Activated CD8-positive, alpha-beta memory T cell treated with anti-CD3 and anti-CD28 coated beads, Interleukin-2, amount 10 ng/mL, durations not matched to agents 7 days and 5 days (primary cell): ENCODE measurements at regions not wholly inside any gene's neighbourhood (a gene's known extent, or its start where the extent isn't known, plus 50 kb on each side); places are given as distances from the start of the nearest gene placed in this dataset.

Experiments used
- ATAC-seq: fragments of 150-1000 bp; cut with Tn5 transposase; one replicate; pipeline ENCODE4 v1.10.0; 2021; ENCODE audit warnings: moderate library complexity
- CTCF ChIA-PET: fragments of 350-600 bp; sonication (Branson Sonifier 250); formaldehyde crosslinking; loops from one replicate; lab custom pipeline; 2021; ENCODE audit warnings: antibody characterized with exemption; lab: Charles Lee
- DNase-seq: peaks from one replicate; pipeline ENCODE4 v3.0.0-alpha.2; 2020
- H3K27ac Mint-ChIP-seq: one replicate; pipeline ENCODE4 v1.8.0; 2021; ENCODE audit warnings: mild to moderate bottlenecking, mixed read lengths
- H3K27me3 Mint-ChIP-seq: one replicate; pipeline ENCODE4 v1.8.0; 2021; ENCODE audit warnings: mixed read lengths
- H3K36me3 Mint-ChIP-seq: one replicate; pipeline ENCODE4 v1.8.0; 2021; ENCODE audit warnings: mild to moderate bottlenecking, mixed read lengths
- H3K4me1 Mint-ChIP-seq: one replicate; pipeline ENCODE4 v1.8.0; 2021; ENCODE audit warnings: mixed read lengths
- H3K4me3 Mint-ChIP-seq: one replicate; pipeline ENCODE4 v1.8.0; 2021; ENCODE audit warnings: mild to moderate bottlenecking, moderate library complexity, mixed read lengths
- H3K9me3 Mint-ChIP-seq: one replicate; pipeline ENCODE4 v1.8.0; 2022; ENCODE audit warnings: low read depth, mixed read lengths

GRCh38 chr9:13487936-13488335 lies 208.4 kb upstream of the MPDZ start:
- no peaks in the 10 kb centered on the region for H3K36me3 Mint-ChIP-seq
- CTCF ChIA-PET, result no interaction called here
- H3K27ac Mint-ChIP-seq, result no peak overlapping the region
- DNase-seq (no peak), ATAC-seq (no peak)
- no peaks in the 10 kb centered on the region for H3K27me3 Mint-ChIP-seq
- no peak overlapping the region for H3K4me3 Mint-ChIP-seq
- H3K9me3 Mint-ChIP-seq, result no peaks in the 10 kb centered on the region
- H3K4me1 Mint-ChIP-seq, result no peaks in the 10 kb centered on the region

GRCh38 chr9:13487498-13487897 lies 208.0 kb upstream of the MPDZ start:
- no peak for DNase-seq
- no peak for ATAC-seq
- CTCF ChIA-PET, result no interaction called here
- Mint-ChIP-seq H3K36me3 (no peaks in the 10 kb centered on the region), H3K4me3 (no peak overlapping the region), H3K27ac (no peak overlapping the region), H3K27me3 (no peaks in the 10 kb centered on the region), H3K4me1 (no peaks in the 10 kb centered on the region), H3K9me3 (no peaks in the 10 kb centered on the region)

DNA sequence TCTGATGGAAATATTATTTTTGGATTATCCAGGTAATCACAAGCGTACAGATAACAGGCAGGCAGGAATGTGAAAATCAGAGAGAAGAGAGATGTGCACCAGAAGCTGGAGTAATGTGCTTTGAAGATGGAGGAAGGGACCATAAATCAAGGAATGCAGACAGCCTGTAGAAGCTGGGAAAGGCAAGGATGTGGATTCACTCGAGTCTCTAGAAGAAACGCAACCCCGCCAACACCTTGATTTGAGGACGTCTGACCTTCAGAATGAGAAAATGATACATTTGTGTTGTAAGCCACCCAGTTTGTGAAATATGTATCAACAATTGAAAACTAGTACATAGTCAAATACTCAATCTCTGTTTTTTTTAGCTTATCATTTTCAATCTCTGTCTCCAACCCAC lies 207.6 kb upstream of the MPDZ start:
- CTCF ChIA-PET, result no interaction called here
- no peaks in the 10 kb centered on the region for H3K27me3 Mint-ChIP-seq
- DNase-seq, result no peak

DNA sequence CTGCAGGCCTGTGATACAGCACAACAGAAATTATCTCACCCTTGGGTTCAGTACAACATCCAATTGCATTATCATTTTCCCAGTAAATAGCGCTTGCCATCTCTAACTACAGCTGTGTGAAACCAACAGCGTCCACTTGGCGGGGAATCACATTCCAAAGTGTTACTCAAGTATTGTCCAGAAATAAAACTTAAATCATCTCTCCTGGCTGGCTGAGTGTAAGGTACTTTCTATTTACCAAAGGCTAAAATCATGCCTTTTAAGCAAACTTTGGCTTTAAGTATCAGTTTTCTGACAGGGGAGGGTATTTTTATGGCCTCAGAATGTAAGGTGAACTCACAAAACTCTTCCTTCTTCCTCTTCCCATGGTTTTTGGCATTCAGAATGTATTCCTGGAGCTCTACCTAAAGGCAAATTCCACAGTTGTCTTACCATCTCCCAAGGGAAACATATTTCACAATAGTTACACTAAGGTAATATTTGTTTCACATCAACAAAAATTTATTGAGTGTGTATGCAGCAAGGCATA lies 205.6 kb upstream of the MPDZ start:
- H3K4me1 Mint-ChIP-seq, result no peaks in the 10 kb centered on the region
- CTCF ChIA-PET, result no interaction called here
- H3K4me3 Mint-ChIP-seq, result no peak overlapping the region
- H3K36me3 Mint-ChIP-seq, result no peaks in the 10 kb centered on the region
- H3K27me3 Mint-ChIP-seq, result no peaks in the 10 kb centered on the region
- DNase-seq (no peak), ATAC-seq (no peak)
- peaks cover 7% of the 10 kb centered on the region for H3K9me3 Mint-ChIP-seq
- no peak overlapping the region for H3K27ac Mint-ChIP-seq

More for the DNA sequence above, 207.6 kb upstream of the MPDZ start:
- Mint-ChIP-seq H3K36me3 (no peaks in the 10 kb centered on the region), H3K27ac (no peak overlapping the region), H3K9me3 (no peaks in the 10 kb centered on the region), H3K4me1 (no peaks in the 10 kb centered on the region), H3K4me3 (no peak overlapping the region)
- no peak for ATAC-seq

DNA sequence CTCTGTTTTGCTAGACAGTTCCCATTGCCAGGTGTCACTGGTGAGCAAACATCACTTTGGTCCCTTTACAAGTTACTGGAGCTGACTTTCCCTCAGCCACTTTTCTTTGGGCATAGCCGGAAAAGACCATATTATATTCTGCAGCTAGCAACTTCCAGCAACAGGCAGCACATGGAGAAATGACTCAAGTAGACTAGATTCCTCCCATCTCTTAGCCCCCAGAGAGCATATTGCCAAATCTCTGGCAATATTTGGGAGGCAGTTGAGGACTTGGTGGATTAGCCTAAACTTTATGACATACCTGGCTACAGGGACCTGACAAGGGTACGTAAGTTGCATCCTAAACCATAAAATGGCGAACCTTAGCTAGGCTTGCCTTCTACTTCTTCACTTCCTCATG lies 204.7 kb upstream of the MPDZ start:
- Mint-ChIP-seq H3K4me1 (no peaks in the 10 kb centered on the region), H3K4me3 (no peak overlapping the region), H3K27ac (no peak overlapping the region), H3K9me3 (peaks cover 7% of the 10 kb centered on the region), H3K36me3 (no peaks in the 10 kb centered on the region), H3K27me3 (no peaks in the 10 kb centered on the region)
- no peak for ATAC-seq
- CTCF ChIA-PET, result no interaction called here
- DNase-seq, result no peak

GRCh38 chr9:13481274-13481673 lies 201.8 kb upstream of the MPDZ start:
- H3K9me3 Mint-ChIP-seq, result peaks cover 9% of the 10 kb centered on the region
- no peaks in the 10 kb centered on the region for H3K27me3 Mint-ChIP-seq
- H3K27ac Mint-ChIP-seq, result no peak overlapping the region
- no peak for ATAC-seq
- CTCF ChIA-PET, result no interaction called here
- no peaks in the 10 kb centered on the region for H3K4me1 Mint-ChIP-seq
- H3K4me3 Mint-ChIP-seq, result no peak overlapping the region
- no peaks in the 10 kb centered on the region for H3K36me3 Mint-ChIP-seq
- DNase-seq, result no peak

- CTCF ChIA-PET, result no interaction called here
- DNase-seq, result no peak
- Mint-ChIP-seq H3K27ac (no peak overlapping the region), H3K27me3 (no peaks in the 10 kb centered on the region), H3K36me3 (no peaks in the 10 kb centered on the region), H3K4me3 (no peak overlapping the region), H3K9me3 (peaks cover 9% of the 10 kb centered on the region), H3K4me1 (no peaks in the 10 kb centered on the region)
- ATAC-seq, result no peak
Observed at GRCh38 chr9:13480693-13481092, 201.2 kb upstream of the MPDZ start.

DNA sequence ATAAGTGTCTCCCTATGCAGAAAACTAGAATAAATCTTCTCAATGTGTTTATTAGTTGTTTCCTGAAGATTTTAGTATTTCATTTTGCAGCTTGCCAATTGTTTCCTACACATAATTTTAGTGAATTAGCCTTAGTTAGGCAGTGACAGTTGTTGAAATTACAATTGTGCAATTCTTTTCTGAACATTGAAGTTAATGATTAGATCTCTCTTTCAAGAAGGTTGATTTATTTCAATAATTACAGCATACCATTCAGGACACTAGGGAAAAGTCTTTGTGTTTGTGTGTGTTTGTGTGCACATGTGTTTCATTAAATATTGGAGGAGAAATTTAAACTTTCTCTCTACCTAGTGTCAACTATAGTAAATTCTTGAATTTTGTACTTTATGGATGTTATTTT lies 199.6 kb upstream of the MPDZ start:
- no peaks in the 10 kb centered on the region for H3K36me3 Mint-ChIP-seq
- ATAC-seq, result no peak

GRCh38 chr9:13478639-13479038 lies 199.1 kb upstream of the MPDZ start:
- CTCF ChIA-PET, result no interaction called here
- H3K27ac Mint-ChIP-seq, result no peak overlapping the region
- ATAC-seq, result no peak

More for the DNA sequence above, 199.6 kb upstream of the MPDZ start:
- no peaks in the 10 kb centered on the region for H3K27me3 Mint-ChIP-seq
- H3K27ac Mint-ChIP-seq, result no peak overlapping the region
- CTCF ChIA-PET, result no interaction called here
- H3K4me3 Mint-ChIP-seq, result no peak overlapping the region
- H3K4me1 Mint-ChIP-seq, result no peaks in the 10 kb centered on the region
- DNase-seq, result no peak
- peaks cover 16% of the 10 kb centered on the region for H3K9me3 Mint-ChIP-seq

GRCh38 chr9:13478160-13478559 lies 198.7 kb upstream of the MPDZ start:
- Mint-ChIP-seq H3K9me3 (peaks cover 20% of the 10 kb centered on the region), H3K4me3 (no peak overlapping the region), H3K36me3 (no peaks in the 10 kb centered on the region), H3K27me3 (no peaks in the 10 kb centered on the region), H3K27ac (no peak overlapping the region), H3K4me1 (no peaks in the 10 kb centered on the region)
- CTCF ChIA-PET, result no interaction called here
- ATAC-seq (no peak), DNase-seq (no peak)

More at GRCh38 chr9:13478639-13479038, 199.1 kb upstream of the MPDZ start:
- DNase-seq, result no peak
- Mint-ChIP-seq H3K4me3 (no peak overlapping the region), H3K27me3 (no peaks in the 10 kb centered on the region), H3K4me1 (no peaks in the 10 kb centered on the region), H3K9me3 (peaks cover 20% of the 10 kb centered on the region), H3K36me3 (no peaks in the 10 kb centered on the region)

GRCh38 chr9:13470836-13471235 lies 191.3 kb upstream of the MPDZ start:
- Mint-ChIP-seq H3K4me3 (no peak overlapping the region), H3K27ac (no peak overlapping the region), H3K4me1 (no peaks in the 10 kb centered on the region), H3K36me3 (no peaks in the 10 kb centered on the region), H3K9me3 (peaks cover 17% of the 10 kb centered on the region), H3K27me3 (no peaks in the 10 kb centered on the region)
- DNase-seq (no peak), ATAC-seq (no peak)
- CTCF ChIA-PET, result no interaction called here

- no peaks in the 10 kb centered on the region for H3K36me3 Mint-ChIP-seq
- CTCF ChIA-PET, result no interaction called here
- no peak overlapping the region for H3K27ac Mint-ChIP-seq
- H3K27me3 Mint-ChIP-seq, result no peaks in the 10 kb centered on the region
- H3K9me3 Mint-ChIP-seq, result peaks cover 13% of the 10 kb centered on the region
- no peaks in the 10 kb centered on the region for H3K4me1 Mint-ChIP-seq
- no peak overlapping the region for H3K4me3 Mint-ChIP-seq
- no peak for ATAC-seq
- no peak for DNase-seq
Observed at GRCh38 chr9:13467157-13467556, 187.7 kb upstream of the MPDZ start.

- Mint-ChIP-seq H3K9me3 (peaks cover 14% of the 10 kb centered on the region), H3K4me3 (no peak overlapping the region), H3K27me3 (no peaks in the 10 kb centered on the region), H3K36me3 (no peaks in the 10 kb centered on the region), H3K4me1 (no peaks in the 10 kb centered on the region), H3K27ac (no peak overlapping the region)
- ATAC-seq, result no peak
- CTCF ChIA-PET, result no interaction called here
- no peak for DNase-seq
Observed at GRCh38 chr9:13461414-13461991, 182.0 kb upstream of the MPDZ start.

DNA sequence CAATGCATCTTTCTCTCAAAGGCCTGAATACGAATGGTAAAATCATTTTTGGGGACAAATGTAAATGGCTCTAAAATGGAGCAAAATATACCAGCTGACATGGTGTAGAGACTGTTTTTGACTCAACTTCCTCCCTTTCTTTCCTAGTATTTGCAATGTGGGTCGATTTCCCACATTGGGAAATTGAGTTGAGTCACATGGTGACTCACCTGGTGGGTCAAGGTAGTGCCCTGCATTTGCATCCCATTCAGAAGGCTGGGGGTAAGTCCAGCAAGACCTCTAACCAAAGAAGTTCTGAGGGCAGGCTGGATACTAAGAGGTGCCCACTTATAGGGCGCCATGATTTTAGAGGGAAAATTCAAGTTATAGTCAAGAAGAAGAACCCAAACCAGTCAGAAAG lies 179.6 kb upstream of the MPDZ start:
- DNase-seq (no peak), ATAC-seq (no peak)
- Mint-ChIP-seq H3K4me1 (no peaks in the 10 kb centered on the region), H3K27me3 (no peaks in the 10 kb centered on the region), H3K36me3 (no peaks in the 10 kb centered on the region), H3K27ac (no peak overlapping the region), H3K9me3 (peaks cover 10% of the 10 kb centered on the region), H3K4me3 (no peak overlapping the region)
- CTCF ChIA-PET, result no interaction called here

DNA sequence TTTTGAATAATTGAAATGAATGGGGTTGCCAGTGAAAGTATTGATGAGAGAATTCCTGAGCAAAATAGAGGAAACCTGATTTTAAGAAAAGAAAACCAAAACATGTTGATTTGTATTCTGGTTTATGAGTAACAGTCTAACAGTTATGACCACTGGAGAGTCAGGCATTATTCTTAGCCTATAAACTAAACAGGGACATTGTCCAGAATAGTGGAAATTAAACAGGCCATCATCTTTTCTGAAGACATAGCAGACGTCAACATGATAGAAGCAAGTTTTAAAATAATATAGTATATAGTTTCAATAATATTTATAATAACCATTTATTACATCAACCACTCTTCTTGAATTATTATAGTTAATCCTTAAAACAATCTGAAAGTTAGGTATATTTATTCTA lies 178.3 kb upstream of the MPDZ start:
- Mint-ChIP-seq H3K9me3 (peaks cover 6% of the 10 kb centered on the region), H3K27ac (no peak overlapping the region), H3K36me3 (no peaks in the 10 kb centered on the region), H3K4me1 (no peaks in the 10 kb centered on the region), H3K27me3 (no peaks in the 10 kb centered on the region), H3K4me3 (no peak overlapping the region)
- ATAC-seq (no peak), DNase-seq (no peak)
- CTCF ChIA-PET, result no interaction called here
